ENCODE measurements at regions not wholly inside any gene's neighbourhood (a gene's known extent, or its start where the extent isn't known, plus 50 kb on each side); places are given as distances from the start of the nearest gene placed in this dataset.

- in situ Hi-C loops (cut with HindIII; ENCODE audit: low sequenced_read_pairs), result no loop called here
These were observed 49.8 kb upstream of the GADD45A start for GRCh38 chr1:67635055-67635809.
